Left ventricle myocardium superior (tissue), 1 donor: ENCODE measurements at regions not wholly inside any gene's neighbourhood (a gene's known extent, or its start where the extent isn't known, plus 50 kb on each side); places are given as distances from the start of the nearest gene placed in this dataset.
"Not testable (repeated sequence)": the region's sequence is repeated elsewhere in the genome, so short reads cannot be mapped to it uniquely, and the experiment has no call there.

Experiments used
- ATAC-seq: fragments of 200-7000 bp; cut with Tn5 transposase; one replicate; pipeline ENCODE4 v1.9.1; 2020; ENCODE audit warnings: mild to moderate bottlenecking, moderate library complexity
- DNase-seq: peaks from one replicate; pipeline ENCODE4 v3.0.0-alpha.2; 2020
- intact Hi-C: fragments of 100-400 bp; cut with micrococcal nuclease; formaldehyde crosslinking; loops from one replicate; pipeline ENCODE4 v1.11.0; 2022
- donor health status: DM: no; HTN: yes; CAD: no; lungs with severe emphysema.

DNA sequence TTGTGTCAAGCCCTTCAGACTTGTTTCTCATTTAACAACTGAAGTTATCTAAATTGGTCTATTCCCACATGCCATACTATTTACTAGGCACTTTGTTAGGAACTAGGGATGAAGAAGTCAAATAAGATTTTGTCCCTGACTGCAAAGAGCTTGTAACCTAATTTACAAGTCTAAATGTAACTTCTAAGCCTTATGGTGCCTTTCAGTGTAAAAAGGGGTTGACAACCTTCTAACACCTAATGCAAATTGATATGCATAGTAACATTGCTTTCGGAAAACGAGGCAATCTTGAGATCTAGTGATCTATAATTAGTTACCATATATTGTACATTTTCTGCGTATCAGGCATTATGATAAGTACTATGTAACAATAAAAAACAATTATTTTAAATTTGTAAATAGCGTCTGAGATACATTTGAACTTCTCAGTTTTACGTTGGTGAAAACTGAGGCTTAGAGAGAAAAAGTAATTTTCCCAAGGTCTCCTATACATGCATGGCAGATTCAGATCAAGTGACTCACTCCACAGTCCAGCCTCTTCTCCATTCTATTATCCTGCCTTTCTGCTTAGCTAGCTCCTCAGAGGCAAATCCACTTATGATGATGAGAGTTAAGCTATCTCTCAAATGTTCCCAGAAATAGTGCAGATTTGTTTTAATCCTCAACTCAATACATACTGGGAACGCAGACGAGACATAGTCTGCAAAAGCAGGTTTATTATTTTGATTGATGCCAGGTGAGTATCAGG, 764.9 kb upstream of the SLITRK5 start:
- DNase-seq: no peak
- intact Hi-C loops: no loop called here
- no peak for ATAC-seq

DNA sequence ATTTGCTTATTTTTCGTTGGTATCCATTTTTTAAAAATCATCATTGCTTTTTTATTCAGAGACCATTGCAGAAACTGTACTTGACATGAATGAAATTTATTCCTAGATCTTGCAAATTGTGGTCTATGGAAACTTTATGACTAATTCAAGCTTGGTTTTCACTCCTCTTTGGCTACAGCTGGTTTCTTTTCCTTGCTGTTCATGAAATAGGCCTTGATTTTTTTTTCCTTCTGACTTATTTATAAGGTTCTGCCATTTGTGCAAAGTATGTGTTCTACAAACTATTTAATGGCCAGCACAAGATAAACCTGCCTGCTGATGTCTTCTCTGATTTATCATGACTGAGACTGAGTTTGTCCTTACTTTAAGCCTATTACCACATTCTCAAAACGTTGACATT, 764.0 kb upstream of the SLITRK5 start:
- intact Hi-C loops: no loop called here
- DNase-seq (no peak), ATAC-seq (no peak)

DNA sequence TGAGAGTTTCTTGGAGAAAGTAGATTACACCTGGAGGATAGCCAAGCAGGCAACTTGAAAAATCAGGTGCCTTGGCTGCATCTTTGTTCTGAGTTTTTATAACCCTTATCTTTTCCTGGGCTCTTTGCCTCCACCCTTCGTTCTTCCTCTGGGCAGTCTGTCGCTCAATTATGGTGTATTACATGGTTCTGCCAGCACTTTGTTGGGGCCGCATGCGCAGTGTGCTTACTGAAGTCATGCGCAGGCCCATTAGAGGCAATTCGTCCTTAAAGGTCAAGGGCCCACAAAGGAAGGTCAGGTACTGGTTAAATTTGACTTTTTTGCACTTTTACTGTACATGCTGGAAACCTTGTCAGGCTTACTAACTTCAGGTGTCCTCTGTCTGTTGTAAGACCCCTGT, 761.9 kb upstream of the SLITRK5 start:
- ATAC-seq: no peak
- no peak for DNase-seq
- intact Hi-C loops: no loop called here

DNA sequence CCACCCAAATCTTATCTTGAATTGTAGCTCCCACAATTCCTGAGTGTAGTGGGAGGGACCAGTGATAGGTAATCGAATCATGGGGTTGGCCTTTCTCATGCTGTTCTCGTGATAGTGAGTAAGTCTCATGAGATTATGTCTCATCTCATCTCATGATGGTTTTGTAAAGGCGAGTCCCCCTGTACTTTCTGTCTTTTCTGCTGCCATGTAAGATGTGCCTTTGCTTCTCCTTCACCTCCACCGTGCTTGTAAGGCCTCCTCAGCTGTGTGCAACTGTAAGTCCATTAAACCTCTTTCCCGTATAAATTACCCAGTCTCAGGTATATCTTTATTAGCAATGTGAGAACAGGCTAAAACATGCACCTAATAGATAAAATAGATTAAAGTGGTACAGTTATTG, 756.4 kb upstream of the SLITRK5 start:
- DNase-seq: no peak
- no peak for ATAC-seq
- intact Hi-C loops: no loop called here

DNA sequence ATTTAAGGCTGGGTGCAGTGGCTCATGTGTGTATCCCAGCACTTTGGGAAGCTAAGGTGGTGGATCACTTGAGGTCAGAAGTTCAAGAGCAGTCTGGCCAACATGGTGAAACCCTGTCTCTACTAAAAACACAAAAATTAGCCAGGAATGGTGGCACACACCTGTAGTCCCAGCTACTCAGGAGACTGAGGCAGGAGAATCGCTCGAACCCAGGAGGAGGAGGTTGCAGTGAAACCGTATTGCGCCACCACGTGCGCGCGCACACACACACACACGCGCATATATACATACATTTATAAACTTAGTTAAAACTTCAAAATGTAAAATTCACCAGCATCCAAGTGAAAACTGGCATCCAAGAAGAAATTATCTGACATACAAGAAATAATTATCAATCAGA, 753.7 kb upstream of the SLITRK5 start:
- ATAC-seq, intact Hi-C loops, DNase-seq: not testable (repeated sequence)

DNA sequence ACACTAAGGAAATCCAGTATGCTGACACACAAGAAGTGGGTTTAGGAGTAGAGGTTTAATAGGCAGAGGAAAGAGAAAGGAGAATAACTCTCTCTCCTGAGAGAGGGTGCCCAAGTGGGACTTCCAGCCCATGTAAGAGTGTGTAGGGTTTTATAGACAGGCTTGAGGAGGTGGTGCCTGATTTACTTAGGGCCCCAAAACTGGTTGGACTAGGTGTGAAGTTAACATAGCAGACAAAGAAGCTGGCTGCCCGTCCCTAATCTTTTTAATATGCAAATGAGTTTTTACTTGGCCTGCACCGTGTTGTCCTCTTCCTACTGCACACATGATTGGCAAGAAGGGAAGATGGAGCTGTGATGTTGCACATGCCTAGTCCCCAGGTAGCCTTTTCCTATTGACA, 752.5 kb upstream of the SLITRK5 start:
- DNase-seq (no peak), ATAC-seq (no peak)
- intact Hi-C loops: no loop called here

DNA sequence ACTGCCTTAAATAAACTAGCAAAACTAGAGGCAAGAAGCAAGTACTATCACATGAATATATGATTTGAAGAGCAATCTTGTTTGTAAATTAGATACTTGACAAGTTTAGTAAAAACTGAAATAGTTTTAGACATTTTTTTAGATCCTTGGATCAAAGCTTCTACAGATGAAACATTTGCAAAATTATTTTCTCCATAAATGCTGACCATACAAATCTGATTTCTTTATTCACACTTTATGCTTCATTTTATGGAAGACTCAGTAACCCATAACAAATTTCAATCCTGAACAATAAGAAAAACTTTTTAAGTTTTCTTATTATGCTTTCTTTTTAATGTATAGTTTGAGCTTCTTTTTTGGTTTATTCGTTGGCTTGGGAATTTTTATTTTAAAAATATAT, 750.2 kb upstream of the SLITRK5 start:
- intact Hi-C loops: no loop called here
- no peak for DNase-seq
- no peak for ATAC-seq

DNA sequence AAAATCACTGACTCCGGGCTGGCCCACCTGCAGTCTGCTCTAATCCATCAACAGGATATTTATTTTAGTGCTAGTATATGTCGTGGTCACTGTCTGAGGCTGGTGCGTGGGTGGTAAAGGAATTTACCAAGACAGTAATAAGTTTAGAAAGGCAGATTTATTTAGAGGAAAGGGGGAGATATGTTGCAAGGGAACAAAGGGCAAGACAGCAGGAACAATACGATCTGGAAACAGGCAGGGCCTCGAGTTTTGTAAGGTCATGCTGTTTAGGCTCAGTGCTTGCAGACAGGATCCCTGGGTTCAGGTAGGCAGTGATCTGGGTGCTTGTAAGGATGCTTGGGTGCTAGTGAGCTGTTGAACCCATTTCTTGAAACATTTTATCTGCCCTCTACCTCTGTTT, 748.2 kb upstream of the SLITRK5 start:
- ATAC-seq: no peak
- intact Hi-C loops: no loop called here
- no peak for DNase-seq

DNA sequence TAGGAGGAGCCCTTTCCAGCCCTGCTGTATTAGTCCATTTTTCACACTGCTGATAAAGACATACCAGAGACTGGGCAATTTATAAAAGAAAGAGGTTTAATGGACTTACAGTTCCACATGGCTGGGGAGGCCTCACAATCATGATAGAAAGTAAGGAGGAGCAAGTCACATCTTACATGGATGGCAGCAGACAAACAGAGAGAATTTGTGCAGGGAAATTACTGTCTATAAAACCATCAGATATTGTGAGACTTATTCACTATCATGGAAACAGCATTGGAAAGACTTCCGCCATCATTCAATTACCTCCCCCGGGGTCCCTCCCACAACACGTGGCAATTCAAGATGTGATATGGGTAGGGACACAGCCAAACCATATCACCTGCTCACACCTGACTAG, 744.3 kb upstream of the SLITRK5 start:
- DNase-seq, ATAC-seq, intact Hi-C loops: not testable (repeated sequence)

DNA sequence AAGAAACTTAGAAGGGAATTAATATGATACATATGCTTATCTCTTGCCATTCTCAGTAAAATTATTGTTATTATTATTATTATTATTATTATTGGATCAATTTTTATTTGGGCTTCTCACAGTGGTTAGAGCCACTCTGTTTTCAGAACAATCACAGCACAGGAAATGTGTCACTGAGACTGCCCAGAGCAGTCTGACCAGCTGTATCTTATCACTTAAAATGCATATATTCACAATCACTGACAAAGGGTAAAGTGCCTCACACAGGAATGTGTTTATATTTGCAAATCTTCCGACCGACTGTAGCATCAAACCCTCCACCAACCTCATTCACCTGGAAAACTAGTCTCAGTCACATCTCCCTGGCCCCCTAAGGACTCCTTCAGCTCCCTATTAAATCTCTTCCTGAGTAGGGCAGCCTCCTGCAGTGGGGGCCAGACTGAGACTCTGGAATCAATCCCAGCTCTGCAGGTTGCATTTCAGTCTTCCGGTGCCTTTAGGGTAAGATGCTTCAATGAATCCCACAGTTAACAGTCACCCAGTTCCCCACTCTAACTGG, 738.3 kb upstream of the SLITRK5 start:
- intact Hi-C loops: no loop called here
- no peak for DNase-seq
- ATAC-seq: no peak

DNA sequence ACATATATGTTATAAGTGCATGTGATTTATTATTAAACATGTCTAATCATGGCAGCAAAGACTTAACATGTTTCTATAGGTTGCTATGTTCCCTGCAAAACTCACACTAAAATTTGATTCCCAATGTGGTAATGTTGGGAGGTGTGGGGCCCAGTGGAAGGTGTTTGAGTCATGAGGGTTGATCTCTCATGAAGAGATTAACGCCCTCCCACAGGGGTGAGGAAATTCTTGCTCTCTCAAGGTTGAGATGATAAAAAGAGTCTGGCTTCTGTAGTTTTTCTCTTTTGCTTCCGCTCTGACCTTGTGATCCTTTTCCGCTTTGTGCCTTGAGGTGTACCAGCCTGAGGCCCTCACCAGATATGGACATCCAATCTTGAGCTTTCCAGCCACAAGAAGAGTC, 737.5 kb upstream of the SLITRK5 start:
- no peak for DNase-seq
- intact Hi-C loops: no loop called here
- no peak for ATAC-seq

DNA sequence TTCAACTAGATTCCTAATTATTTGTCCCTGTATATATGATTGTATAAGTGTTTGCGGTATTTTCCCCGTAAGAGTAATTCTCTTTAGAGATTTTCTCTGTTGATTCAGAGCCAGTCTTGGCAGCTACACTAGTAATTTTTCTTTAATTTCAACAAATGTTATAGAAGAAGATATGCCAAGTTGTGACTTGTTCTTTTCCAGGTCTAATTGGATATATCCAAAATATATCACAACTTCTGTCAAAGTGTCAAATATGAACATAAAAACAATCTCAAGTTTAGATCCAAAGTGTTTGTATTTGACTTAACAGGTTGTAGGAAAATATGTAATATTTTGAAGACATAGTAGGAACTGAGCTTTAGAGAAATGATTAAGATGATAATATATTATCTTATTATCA, 733.9 kb upstream of the SLITRK5 start:
- DNase-seq: no peak
- intact Hi-C loops: no loop called here
- ATAC-seq: no peak

DNA sequence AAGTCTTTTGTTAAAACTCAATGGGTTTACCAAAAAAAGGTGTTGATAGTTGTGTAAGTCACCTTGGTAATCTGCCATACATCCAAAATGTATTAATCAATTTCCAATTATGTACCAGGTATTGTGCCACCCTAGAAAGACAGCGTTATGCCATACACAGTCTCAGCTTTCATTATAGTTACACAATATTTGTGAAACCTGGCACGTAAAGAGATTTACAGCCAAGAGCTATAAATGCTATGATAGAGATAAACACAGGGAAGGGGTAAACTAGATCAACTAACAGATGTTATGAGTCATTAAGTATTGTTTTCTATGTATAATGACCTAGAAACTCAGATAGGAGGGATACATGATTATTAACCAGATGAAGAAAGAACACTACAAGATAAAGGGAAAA, 725.6 kb upstream of the SLITRK5 start:
- intact Hi-C loops: no loop called here
- no peak for ATAC-seq
- DNase-seq: no peak

DNA sequence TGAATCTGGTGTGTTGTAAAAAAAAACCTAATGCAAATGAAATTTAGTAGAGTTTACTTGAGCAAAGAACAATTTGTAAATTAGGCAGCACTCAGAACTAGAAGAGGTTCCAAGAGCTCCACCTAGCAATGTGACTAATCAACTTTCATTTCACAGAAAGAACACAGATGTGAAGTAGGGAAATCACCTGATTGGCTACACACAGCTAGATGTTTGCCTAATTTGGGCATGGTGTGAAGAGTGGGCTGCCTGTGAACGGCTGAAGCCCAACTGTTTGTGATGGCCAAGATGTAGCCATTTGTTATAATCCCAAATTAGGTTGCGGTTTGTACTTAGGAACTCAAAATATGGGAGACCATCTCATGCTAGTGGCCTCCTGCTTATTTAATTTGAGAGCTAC, 724.4 kb upstream of the SLITRK5 start:
- intact Hi-C loops: no loop called here
- DNase-seq (no peak), ATAC-seq (no peak)

DNA sequence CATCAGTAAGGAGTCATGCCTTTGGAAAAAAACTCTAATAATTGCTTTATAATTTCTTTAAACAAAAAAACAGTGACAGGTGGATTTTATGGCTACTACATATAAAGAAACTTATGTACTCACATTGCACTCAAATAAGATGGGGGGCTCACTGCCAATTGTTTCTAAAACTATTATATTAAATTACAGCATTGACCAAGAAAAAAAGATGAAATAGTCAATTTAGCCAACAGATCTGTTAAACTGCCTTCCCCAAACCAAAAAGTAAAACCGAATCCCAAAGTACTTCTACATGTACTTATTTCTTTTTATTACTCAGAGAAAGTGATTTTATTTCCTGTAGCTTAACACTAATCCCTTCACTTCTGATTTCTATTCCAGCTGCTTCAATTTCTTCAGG, 716.8 kb upstream of the SLITRK5 start:
- DNase-seq (no peak), ATAC-seq (no peak)
- intact Hi-C loops: no loop called here

DNA sequence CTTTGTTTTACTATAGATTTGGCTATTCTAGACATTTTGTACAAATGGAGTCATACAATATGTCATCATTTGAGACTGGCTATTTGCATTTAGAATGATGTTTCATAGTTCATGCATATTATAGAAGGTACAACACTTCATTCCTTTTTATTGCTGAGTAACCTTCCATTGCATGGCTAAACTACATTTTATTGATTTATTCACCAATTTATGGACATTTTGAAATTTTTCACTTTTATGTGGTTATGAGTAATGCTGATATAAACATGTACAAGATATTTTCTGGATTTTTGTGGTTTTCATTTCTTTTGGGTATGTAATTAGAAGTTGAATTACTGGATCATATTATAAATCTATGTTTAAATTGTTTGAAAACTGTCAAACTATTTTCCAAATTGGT, 710.3 kb upstream of the SLITRK5 start:
- DNase-seq (no peak), ATAC-seq (no peak)
- intact Hi-C loops: no loop called here

DNA sequence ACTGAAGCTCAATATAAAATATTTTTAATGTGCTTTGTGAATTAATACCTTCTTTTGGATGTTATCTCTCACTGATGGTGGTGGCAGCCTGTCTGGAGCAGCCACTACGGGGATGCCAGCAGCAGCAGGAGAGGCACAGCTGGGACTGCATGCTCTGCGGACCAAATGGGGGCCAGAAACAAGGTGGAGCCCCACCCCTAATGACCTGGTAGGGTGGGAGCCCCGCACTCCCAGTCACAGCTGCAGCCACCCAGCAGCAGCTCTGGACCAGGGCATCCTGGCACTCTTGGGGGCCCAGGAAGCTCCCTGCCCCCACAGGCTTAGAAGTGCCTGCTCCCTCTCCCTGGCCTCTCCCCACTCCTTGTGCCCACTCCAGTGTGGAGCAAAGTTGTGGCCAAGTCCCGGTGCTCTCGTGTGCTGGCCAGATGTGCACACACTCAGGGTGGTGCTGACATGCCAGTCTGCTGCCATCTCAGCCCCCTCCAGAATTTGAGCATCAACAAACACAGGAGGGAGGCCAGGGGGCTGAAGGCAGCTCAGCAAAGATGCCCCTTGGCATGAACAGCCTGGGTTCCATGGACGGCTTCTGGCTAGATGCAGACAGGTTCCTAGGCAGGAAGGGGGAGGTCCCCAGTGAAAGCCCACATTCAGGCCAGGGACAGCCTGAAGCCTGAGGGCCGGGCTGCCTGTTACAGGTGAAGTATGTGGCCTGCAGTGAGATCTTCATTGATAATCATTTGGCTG, 696.7 kb upstream of the SLITRK5 start:
- intact Hi-C loops: no loop called here
- ATAC-seq (no peak), DNase-seq (no peak)

DNA sequence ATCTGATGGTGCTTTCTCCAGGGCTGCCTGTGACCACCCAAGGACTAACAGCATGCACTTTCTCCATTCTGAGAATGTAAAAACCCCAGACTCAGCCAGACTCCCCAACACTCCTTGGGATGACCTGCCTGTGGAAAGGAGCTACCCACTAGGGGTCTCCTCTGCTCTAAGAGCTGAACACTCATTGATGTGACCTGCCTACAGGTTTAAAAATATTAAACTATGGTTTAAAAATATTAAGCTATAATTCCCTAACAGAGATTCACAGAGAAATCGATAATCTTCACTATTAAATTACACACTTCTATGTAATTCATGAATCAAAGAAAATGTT, 696.2 kb upstream of the SLITRK5 start:
- ATAC-seq: no peak
- intact Hi-C loops: no loop called here
- no peak for DNase-seq

DNA sequence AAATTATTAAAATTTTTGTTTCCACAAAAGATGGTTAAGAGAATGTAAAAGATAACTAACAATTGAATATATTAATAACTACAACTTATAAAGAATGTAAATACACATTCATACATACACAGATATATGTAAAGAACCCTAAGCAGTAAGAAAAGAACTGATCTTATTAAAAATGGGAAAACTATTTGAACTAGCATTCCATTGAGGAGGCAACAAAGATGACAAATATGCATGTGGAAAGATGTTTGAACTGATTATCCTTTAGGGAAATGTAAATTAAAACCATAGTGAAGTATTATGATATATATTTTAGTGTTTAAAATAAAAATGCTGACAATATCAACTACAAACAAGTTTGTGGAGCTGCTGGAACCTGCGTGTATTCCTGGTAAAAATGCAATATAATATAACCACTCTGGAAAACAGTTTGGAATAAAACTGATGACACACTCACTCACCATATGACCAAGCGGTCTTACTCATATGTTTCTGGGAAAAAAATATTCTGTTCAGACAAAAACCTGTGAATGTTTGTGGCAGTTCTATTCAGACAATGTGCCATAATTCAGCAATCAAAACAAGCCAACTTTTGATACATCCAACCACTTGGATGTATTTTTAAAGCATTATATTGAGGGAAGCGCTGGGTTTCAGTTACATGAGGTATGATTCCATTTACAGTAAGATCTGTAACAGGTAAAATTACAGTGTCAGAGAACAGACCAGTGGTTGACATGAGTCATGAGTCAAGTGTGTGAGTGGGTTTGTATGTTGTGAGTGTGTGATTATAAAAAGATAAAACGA, 694.4 kb upstream of the SLITRK5 start:
- ATAC-seq: no peak

DNA sequence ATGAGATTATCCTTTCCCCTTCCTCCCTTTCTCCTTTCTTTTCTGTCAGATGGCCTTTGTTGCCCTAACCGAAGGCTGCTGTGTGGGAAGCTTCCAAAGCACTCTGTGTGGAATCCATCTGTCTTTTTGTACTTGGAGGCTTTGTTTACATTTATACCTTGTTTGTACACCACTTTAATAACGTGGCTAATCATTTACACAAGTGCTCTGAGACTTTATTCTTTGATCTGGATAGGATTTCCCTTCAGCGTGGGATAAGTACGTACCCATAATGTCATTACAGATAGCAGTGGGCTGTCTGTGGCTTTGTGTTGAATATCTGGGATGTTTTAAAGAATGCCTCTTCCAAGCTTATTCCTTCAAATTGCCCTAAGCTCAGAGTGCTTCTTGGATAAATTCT, 684.7 kb upstream of the SLITRK5 start:
- ATAC-seq (no peak), DNase-seq (no peak)
- intact Hi-C loops: no loop called here

More for the DNA sequence above, 694.4 kb upstream of the SLITRK5 start:
- intact Hi-C loops: no loop called here
- no peak for DNase-seq
